ENCODE measurements at regions not wholly inside any gene's neighbourhood (a gene's known extent, or its start where the extent isn't known, plus 50 kb on each side); places are given as distances from the start of the nearest gene placed in this dataset.

- 0% methylated on average over 1 of the region's 1 CpG for WGBS (ENCODE audit: insufficient coverage, low coverage, missing lambda C conversion rate)
Measured at GRCh38 chr6:134816300-134816699, 133.6 kb downstream of the ALDH8A1 start.

GRCh38 chr6:134814076-134814695 lies 135.7 kb downstream of the ALDH8A1 start:
- no peak overlapping the region for H3K4me2 ChIP-seq (ENCODE audit: insufficient read depth, low read length)
- no peak overlapping the region for H2AFZ ChIP-seq (ENCODE audit: low read depth, low read length)
- H3K9me3 ChIP-seq (replicated peaks; ENCODE audit: control insufficient read depth, insufficient read depth, low read depth, low read length), result no peaks in the 10 kb centered on the region
- WGBS (ENCODE audit: insufficient coverage, low coverage, missing lambda C conversion rate), result 3% methylated on average over 4 of the region's 4 CpGs
- no peaks in the 10 kb centered on the region for H3K36me3 ChIP-seq (ENCODE audit: control insufficient read depth, insufficient read depth, low read length)
- no peak overlapping the region for H3K4me3 ChIP-seq
- H3K9me1 ChIP-seq (ENCODE audit: control insufficient read depth, insufficient read depth, low read length), result no peaks in the 10 kb centered on the region
- in situ Hi-C loops (cut with MboI) (no loop called here), intact Hi-C loops (cut with micrococcal nuclease) (no loop called here)
- H3K9ac ChIP-seq (ENCODE audit: insufficient read depth in 1 of 2, low read depth in 2 of 2, low read length in 2 of 2), result no peak overlapping the region
- DNase-seq (ENCODE audit: extremely low read depth in 1 of 4, low spot score in 3 of 4), result no peak
- no peak for FAIRE-seq
- ChIA-PET POLR2A (no interaction called here), CTCF (ENCODE audit: low intra/inter-chr PET ratio) (no interaction called here)
- no peaks in the 10 kb centered on the region for H3K4me1 ChIP-seq (replicated peaks in 1 of 2; ENCODE audit: control insufficient read depth in 2 of 2, insufficient read depth in 2 of 2, low read length in 2 of 2)
- no peak overlapping the region for H3K27ac ChIP-seq (ENCODE audit: extremely low read depth, low read depth, low read length)
- H4K20me1 ChIP-seq (replicated peaks; ENCODE audit: control insufficient read depth, insufficient read depth, low read length), result no peaks in the 10 kb centered on the region
- no TSS peak for BruUV-seq (replicated peaks)
- ATAC-seq, result no peak
- no peaks in the 10 kb centered on the region for H3K79me2 ChIP-seq (ENCODE audit: control insufficient read depth, insufficient read depth, low read length)
- H3K27me3 ChIP-seq (ENCODE audit: control insufficient read depth in 2 of 2, insufficient read depth in 2 of 2, low read length in 2 of 2), result peaks cover 2 to 14% of the 10 kb centered on the region in 2 experiments; a peak in 4 of 5 replicates
- TF ChIP-seq PHF20 (IDR thresholded peaks at IDR 0.05; ENCODE audit: partially characterized antibody) (no peak), XRCC4 (IDR thresholded peaks at IDR 0.05; ENCODE audit: extremely low read depth, insufficient read depth, insufficient read length) (no peak), THAP7 (CRISPR knock-in tag; IDR thresholded peaks at IDR 0.05) (no peak), ZNF518B (CRISPR knock-in tag; IDR thresholded peaks at IDR 0.05) (no peak), DIDO1 (tag; IDR thresholded peaks at IDR 0.05; ENCODE audit: low read depth) (no peak), PTTG1 (tag; IDR thresholded peaks at IDR 0.05; ENCODE audit: low read depth) (no peak), STAT5B (CRISPR knock-in tag; IDR thresholded peaks at IDR 0.05) (no peak), SNRNP70 (optimal IDR thresholded peaks at IDR 0.05; ENCODE audit: low read depth, low read length) (no peak), ZNF445 (CRISPR knock-in tag; IDR thresholded peaks at IDR 0.05; ENCODE audit: low read depth) (no peak), CEBPG (CRISPR knock-in tag; IDR thresholded peaks at IDR 0.05) (no peak), CEBPG (tag; conservative IDR thresholded peaks at IDR 0.05 in 1 of 2, IDR thresholded peaks at IDR 0.05 in 1 of 2) (no peak)

More at GRCh38 chr6:134816300-134816699, 133.6 kb downstream of the ALDH8A1 start:
- Histone ChIP-seq H3K79me2 (ENCODE audit: control insufficient read depth, insufficient read depth, low read length) (no peaks in the 10 kb centered on the region), H3K4me3 (no peak overlapping the region), H4K20me1 (replicated peaks; ENCODE audit: control insufficient read depth, insufficient read depth, low read length) (no peaks in the 10 kb centered on the region), H3K4me2 (ENCODE audit: insufficient read depth, low read length) (no peak overlapping the region), H3K9me3 (replicated peaks; ENCODE audit: control insufficient read depth, insufficient read depth, low read depth, low read length) (no peaks in the 10 kb centered on the region), H3K36me3 (ENCODE audit: control insufficient read depth, insufficient read depth, low read length) (no peaks in the 10 kb centered on the region), H3K9me1 (ENCODE audit: control insufficient read depth, insufficient read depth, low read length) (no peaks in the 10 kb centered on the region), H3K9ac (ENCODE audit: insufficient read depth in 1 of 2, low read depth in 2 of 2, low read length in 2 of 2) (no peak overlapping the region), H3K27me3 (ENCODE audit: control insufficient read depth in 2 of 2, insufficient read depth in 2 of 2, low read length in 2 of 2) (peaks cover 8 to 20% of the 10 kb centered on the region in 2 experiments), H3K4me1 (replicated peaks in 1 of 2; ENCODE audit: control insufficient read depth in 2 of 2, insufficient read depth in 2 of 2, low read length in 2 of 2) (no peaks in the 10 kb centered on the region), H2AFZ (ENCODE audit: low read depth, low read length) (no peak overlapping the region), H3K27ac (ENCODE audit: extremely low read depth, low read depth, low read length) (no peak overlapping the region)
- DNase-seq (ENCODE audit: extremely low read depth in 1 of 4, low spot score in 3 of 4) (no peak), ATAC-seq (no peak), FAIRE-seq (no peak)
- intact Hi-C loops (cut with micrococcal nuclease) (no loop called here), in situ Hi-C loops (cut with MboI) (no loop called here)
- ChIA-PET CTCF (ENCODE audit: low intra/inter-chr PET ratio) (interaction anchor here (0.5 kb wide), 1 partner anchor 623 kb away, joined by 3 read pairs; no protein-coding TSS in a partner anchor), POLR2A (no interaction called here)
- TF ChIP-seq ZZZ3 (IDR thresholded peaks at IDR 0.05) (no peak), ZNF316 (IDR thresholded peaks at IDR 0.05) (peak; percentile 57; the same call in 1 of the 2 replicates), E2F3 (CRISPR knock-in tag; IDR thresholded peaks at IDR 0.05) (no peak), MAFG (tag; conservative IDR thresholded peaks at IDR 0.05) (peak; percentile 32; the same call in 1 of the 2 replicates)
- no TSS peak for BruUV-seq (replicated peaks)
